GM21576 (cell line): ENCODE measurements at regions not wholly inside any gene's neighbourhood (a gene's known extent, or its start where the extent isn't known, plus 50 kb on each side); places are given as distances from the start of the nearest gene placed in this dataset.
"Not testable (repeated sequence)": the region's sequence is repeated elsewhere in the genome, so short reads cannot be mapped to it uniquely, and the experiment has no call there.

Experiments
- ATAC-seq: cut with Tn5 transposase; IDR thresholded peaks from one replicate; pipeline ENCODE4 v1.9.1; 2021; ENCODE audit warnings: mild to moderate bottlenecking, moderate library complexity; ENCODE audit not compliant: unreplicated experiment

DNA sequence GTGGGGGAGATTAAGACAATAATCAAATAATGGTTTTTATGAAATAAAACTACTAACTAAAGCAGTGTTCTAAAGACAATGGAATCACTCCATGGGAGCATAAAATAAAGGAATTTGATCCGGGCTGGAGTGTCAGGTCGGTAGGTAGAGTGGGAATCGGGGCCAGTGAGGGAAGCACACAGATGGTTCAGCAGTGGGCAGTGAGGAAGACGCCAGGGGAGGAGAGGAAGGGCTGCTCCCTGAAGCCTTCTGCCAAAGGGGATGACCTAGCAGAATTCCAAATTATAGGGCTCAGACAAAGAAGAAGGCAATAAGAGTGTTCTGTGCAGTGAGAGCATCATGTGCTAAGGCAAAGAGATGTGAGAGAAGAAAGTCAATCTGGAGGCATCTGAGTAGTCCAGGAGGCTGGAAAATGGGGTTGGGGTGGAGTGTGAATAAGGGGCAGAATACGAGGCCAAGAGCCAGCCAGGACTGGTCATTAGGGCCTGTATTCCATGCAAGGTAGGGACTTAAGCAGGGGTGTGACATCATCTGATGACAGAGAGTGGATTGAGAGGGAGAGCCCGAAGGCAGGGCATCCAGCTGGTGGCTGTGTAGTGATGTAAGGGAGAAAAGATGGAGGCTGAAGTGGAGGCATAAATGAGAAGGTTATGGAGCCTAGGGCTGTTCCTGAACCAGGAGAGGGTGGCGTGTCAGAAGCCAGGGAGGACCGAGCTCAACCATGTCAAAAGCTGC, 137.6 kb downstream of the COPRS start:
- no peak for ATAC-seq

DNA sequence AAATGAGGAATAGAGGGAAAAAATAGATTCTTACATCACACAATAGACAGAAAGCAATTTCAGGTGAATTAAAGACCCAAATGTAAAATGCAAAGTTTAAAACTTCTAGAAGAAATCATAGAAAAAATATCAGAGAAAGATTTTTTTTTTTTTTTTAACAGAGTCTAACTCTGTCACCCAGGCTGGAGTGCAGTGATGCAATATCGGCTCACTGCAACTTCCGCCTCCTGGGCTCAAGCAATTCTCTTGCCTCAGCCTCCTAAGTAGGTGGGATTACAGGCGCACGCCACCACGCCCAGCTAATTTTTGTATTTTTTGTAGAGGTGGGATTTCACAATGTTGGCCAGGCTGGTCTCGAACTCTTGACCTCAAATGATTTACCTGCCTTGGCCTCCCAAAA, 141.8 kb downstream of the COPRS start:
- ATAC-seq: not testable (repeated sequence)

DNA sequence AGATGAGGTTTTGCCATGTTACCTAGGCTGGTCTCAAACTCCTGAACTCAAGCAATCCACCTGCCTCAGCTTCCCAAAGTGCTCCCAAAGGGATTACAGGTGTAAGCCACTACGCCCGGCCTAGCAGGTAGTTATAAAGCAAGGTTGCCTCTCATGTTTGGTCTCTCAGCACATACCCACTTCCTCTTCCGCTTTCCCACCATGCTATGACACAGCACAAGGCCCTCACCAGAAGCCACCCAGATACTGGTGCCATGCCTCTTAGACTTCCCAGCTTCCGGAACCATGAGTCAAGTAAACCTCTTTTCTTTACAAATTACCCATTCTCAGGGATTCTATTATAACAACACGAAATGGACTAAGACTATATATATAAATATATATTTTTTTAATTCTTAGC, 143.6 kb downstream of the COPRS start:
- no peak for ATAC-seq

DNA sequence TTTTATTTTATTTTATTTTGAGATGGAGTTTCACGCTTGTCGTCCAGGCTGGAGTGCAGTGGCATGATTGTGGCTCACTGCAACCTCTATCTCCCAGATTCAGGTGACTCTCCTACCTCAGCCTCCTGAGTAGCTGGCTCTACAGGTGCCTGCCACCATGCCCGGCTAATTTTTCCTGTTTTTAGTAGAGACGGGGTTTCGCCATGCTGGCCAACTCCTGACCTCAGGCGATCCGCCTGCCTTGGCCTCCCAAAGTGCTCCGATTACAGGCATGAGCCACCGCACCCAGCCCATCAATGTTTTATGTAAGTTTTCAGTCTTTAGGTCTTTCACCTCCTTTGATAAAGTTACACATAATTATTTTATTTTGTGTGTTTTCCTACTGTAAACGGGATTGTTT, 154.6 kb downstream of the COPRS start:
- no peak for ATAC-seq

DNA sequence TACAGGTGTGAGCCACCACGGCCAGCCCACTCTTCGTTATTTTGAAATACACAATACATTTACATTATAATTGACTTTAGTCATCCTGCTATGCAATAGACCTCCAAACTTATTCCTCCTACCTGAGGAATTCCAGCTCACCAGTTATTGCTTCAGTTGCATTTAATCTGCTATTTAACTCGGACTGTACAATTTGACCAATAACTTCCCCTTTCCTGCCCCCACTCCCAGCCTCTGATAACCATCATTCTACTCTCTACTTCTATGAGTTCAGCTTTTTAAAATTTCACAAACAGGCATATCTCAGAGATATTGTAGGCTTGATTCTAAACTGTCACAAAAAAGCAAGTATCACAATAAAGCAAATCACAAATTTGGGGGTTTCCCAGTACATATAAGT, 157.0 kb downstream of the COPRS start:
- ATAC-seq: no peak

DNA sequence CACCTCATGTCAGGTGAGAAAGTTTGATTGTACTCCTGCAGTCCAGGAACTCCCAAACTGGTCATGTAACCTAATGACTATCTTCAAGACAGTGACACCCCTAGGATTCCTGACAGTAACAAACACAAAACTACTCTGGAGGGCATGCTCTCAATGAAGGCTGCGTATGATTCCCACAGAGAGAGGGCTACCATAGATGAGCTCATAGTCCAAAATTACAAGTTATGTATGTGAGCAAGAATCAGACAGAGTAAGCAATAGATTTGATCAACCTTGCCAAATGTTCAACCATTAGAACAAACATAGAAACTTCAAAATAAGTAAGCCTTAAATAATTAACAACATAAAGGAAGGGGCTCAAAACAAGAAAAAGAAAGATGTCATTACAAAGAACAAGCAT, 158.1 kb downstream of the COPRS start:
- ATAC-seq: no peak

DNA sequence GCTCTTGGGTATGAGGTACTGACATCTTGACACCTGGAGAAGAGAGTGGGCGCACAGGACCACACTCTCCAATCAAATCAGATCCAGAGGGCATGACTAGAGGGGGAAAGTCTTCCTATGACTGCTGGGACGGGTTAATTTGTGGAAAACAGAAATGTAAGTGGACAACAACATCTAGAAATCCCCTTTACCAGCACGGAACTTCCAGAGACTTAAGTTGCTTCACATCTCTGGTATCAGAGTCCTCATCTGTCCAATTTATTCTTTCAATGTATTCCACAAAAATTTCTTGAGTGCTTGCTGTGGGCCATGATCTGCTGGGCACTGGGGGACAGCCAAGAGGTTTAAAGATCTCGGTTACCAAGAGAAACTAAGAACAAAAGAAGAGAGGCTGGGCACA, 159.2 kb downstream of the COPRS start:
- ATAC-seq: no peak

DNA sequence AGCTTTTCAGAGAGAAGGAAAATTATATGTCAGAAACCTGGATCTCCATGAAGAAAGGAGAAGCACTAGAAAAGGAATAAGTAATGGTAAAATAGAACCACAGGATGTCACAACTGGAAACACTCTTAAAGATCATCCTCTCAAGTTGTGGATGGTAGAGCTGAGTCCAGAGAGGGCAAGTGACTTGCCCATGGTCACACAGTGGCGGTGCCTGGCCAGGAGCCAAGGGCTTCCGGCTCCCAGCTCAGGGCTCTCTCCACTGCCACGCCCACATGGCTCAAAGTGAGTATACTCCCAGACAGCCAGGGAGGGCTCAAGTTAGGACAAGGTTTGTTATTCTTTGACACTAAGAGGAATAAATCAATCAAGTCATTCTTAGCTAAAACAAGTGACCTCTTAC, 159.8 kb downstream of the COPRS start:
- no peak for ATAC-seq

DNA sequence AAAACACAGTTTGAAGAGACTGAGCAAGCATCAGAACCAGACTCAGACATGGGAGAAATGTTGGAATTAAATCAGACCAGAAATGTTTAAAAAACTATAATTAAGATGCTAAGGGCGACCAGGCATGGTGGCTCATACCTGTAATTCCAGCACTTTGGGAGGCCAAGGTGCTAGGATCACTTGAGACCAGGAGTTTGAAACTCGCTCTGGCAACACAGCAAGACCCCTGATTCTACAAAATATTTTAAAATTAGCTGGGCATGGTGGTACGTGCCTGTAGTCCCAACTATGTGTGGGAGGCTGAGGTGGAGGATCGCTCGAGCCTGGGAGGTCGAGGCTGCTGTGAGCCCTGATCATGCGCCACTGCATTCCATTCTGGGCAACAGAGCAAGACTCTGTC, 160.3 kb downstream of the COPRS start:
- ATAC-seq: no peak

DNA sequence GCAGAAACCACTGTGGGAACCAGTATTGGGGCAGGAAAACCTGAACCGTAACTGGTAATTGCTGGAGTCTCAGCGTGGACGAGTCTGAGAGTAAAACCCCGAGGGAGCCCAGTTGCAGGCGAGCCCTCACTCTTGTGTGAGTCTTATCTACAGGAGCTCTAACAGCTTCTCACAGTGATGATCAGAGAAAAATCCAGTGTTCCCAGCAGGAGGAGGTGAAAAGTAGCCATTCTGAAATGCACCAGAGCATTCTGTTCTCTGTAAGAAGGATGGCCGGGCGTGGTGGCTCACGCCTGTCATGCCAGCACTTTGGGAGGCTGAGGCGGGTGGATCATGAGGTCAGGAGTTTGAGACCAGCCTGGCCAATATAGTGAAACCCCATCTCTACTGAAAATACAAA, 161.2 kb downstream of the COPRS start:
- no peak for ATAC-seq

DNA sequence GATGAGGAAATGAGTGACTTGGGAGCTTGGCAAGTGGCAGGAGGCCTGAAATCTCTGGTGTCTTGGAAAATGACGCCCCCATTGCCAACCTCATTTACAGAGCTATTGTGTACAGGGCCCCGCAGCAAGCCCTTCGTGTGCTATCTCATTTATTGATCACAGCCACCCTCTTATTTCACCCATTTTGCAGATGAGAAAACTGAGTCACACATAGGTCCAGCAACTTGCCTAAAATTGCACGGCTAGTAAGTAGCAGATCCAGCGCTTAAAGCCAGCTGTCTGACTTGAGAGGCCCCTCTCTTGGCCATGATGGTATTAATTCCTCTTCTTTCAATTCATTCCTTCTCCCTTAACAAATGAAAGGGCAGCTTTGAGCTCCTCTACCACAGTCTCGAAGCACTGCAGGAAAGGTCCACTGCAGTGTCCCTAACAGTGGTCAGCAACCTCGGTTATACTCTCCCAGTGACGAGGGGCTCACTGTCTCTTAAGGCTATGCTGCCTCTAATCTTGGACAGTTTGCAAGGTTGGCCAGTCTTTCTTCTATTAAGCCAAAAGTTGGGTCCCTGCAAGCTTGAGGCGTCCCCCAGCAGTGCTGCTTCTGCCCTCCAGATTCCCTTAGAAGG, 162.2 kb downstream of the COPRS start:
- no peak for ATAC-seq

DNA sequence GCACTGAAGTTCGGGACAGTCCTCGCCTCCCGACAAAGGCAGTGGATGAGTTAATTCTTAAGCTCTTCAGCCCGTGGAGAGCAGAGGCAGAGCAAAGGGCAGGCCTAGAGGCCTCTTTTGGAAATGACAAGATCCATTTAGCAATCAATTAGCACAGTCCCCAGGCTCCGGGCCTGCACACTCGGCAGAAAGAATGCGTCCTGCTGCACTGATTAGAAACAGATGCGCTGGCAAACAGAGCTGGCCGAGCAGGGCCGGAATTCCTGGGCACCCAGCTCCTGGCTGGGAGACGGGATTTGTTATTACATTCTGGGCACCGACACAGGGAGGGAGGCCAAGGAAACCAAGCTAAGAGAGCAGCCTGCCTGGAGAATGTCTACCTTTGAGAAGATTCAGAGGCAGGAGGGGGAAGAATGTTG, 162.9 kb downstream of the COPRS start:
- ATAC-seq: no peak

DNA sequence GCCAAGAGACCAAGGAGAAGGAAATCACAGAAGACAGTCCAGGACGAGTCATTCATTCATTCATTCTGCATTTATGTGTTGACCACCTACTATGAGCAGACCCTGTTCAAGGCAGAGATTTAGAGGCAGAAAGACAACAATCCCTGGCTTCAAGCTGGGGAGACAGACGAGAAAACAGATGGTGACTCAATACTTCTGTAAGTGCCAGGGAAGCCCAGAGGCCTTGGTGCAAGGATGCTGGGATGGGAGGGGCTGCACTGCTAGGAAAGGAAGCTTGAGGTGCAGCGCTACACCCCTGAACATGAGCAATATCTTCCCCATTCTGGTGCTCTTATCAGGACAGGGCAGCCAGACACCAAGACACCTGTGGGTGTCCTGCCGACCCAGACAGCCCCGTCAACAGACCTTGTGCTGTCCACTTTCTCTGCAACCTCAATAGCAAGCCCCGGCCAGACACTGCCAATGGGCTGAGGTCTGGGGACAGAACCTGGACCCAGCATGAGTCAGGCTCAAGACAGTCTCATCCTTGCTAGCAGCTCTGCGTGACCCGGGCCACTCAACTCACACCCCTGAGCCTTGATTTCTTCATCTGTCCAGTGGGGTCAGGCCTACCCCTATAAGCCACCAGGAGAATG, 163.5 kb downstream of the COPRS start:
- ATAC-seq: no peak

DNA sequence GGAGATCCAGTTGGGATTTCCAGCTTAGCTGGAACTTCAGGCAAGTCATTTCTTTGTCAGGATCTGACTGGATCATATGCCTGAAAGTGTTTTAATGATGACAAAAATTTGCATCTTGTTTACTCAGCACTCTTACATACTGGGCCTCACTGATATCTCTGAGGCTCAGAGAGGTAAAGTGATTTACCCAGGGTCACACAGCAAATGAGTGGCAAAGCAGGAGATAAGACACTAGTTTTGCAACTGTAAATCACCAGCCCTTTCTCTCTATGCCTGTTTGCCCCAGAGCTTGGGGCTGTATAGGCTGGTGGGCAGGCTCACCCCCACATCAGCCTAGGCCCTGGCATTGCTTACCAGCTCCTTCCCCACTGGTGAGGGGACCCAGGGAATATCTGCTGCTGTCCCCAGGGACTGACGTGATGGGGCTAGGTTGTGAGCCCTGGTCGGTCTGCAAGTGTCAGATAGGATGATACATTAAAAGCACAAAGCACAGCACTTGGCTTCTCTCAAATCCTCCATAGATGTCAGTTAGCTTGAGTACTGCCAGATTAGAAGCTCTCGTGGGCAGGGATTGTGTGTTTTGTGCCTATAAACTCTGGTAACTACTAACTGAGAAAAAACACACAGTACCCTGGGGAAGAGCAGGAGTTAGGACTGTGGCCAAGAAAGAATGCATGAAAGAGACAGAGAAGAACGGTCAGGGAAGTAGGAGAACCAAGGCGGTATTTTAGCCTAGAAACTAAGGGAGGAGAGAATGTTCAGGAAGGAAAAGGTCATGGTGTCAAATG, 165.4 kb downstream of the COPRS start:
- no peak for ATAC-seq

DNA sequence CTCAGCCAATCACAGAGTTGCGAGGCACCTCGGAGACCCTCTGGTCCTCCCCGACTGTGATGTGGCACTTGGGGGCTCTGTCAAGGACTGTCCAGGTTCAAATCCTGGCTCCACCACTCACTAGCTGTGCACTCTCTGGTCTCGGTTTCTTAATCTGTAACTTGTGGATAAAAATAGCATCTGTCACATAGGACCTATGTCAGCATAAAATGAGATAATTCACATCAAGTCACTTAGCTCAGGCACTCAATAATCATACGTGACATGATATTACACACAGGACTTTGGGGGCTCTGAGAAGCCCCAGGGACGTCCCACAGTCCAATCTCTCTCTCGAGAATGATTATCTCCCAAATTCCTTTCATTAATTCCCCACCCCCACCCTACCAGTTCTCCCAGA, 166.4 kb downstream of the COPRS start:
- ATAC-seq: no peak

DNA sequence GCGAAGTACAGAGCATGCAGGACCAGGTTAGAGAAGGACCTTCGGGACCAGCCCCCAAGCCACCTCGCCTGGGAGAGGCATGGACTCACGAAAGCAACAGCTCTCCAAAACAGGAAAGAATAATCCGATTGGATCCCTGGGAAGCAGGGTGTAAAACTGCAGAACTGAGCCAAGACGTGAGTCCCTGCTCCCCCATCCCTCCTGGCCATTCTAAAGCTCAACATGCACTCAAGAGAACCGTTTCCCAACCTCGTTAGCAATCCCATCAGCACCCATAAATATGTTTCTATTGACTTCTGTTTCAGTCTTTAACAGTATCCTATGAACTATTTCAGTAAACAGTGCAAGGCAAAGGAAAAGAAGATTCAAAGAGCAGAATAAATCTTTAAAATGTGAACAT, 167.0 kb downstream of the COPRS start:
- ATAC-seq: no peak

DNA sequence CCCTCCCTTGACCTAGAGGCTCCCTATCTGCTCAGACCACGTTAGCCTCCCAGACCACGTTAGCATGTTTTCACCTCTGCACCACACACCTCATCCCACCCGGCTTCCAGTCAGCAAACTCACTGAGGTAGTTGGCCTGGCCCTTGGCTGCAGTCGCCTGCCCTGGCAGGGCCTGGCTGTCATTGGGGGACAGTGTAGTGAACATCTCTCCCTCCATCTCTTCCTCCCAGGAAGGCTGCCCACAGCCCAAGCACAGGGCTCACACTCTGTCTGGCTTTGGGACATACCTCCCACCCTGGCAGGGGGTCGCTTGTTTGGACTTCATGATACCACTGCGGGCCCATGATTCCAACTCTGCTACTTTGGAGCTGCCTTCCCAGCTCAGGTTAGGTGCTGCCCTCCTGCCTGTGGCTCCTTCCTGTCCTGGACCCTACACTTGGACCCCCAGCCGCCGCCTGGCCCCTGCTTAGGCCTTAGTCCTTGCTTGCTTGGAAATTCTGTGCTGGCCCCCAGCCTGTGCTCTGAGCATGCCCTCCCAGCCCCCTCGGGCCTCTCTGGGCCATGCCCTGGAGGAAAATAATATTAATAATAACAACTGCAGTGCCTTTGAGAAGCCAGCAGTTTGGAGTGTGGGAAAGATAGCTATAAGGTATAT, 167.7 kb downstream of the COPRS start:
- ATAC-seq: no peak

DNA sequence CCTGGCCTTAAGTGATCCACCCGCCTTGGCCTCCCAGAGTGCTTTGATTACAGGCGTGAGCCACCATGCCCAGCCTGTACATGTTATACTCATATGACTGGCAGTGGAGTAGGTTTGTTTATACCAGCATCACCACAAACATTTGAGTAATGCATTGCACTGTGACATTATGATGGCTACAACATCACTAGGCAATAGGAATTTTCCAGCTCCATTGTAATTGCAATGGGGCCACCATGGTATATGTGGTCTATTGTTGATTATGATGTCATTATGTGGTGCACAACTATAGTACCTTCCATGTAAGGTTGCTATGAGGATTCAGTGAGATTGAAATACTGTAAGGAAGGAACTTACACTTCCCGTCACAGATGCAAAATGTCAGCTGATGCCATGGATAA, 168.9 kb downstream of the COPRS start:
- no peak for ATAC-seq

DNA sequence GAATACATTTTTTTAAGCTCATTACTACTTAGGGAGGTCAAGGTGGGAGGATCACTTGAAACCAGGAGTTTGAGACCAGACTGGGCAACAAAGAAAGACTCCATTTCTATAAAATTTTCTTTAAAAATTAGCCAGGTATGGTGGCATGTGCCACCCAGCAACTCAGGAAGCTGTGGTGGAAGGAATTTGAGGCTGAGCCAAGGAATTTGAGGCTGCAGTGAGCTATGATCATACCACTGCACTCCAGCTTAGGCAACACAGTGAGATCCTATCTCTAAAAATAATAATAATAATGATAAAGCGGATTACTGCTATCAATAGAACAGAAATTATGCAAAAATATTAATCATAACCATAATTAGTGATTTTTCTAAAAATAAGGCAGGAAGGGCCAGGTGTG, 170.3 kb downstream of the COPRS start:
- no peak for ATAC-seq

DNA sequence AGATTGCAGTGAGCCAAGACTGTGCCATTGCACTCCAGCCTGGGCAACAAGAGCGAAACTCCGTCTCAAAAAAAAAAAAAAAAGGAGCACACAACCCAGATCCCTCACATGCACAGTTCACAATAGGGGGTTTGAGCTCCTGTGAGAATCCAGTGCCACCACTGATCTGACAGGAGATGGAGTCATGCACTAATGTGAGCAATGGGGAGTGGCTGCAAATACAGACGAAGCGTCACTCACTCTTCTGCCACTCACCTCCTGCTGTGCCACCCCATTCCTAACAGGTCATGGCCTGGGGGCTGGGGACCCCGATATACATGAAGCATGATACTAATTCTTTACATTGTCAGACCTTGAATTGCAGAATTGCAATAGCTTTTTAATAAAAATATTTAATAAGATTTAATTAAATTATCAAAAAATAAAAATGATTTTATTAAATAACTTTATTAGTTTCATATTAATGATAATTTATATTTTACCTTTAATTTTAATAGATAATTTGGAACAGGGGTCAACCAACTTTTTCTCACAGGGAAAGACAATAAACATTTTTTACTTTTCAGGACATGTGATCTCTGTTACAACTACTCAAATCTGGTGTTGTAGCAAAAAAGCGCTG, 171.4 kb downstream of the COPRS start:
- no peak for ATAC-seq

DNA sequence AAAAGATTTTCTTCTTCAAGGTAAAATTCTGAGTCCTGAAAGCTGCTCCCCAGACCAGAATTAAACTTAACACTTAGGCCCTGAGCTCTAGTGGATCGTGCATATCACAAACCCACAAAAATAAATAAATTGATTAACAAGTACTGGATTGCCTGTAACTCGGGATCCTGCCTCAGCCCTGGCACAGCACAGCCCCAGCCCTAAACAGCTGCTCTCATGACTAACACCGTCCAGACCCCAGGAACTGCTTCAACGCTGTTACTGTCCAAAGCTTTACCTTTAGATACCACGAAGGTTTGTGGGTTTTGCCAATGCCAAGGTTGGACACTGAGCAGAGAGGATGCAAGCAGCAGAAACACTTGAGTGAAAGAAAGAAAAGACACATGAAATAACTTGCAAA, 172.5 kb downstream of the COPRS start:
- no peak for ATAC-seq
